GM12878 (cell line): ENCODE measurements at regions not wholly inside any gene's neighbourhood (a gene's known extent, or its start where the extent isn't known, plus 50 kb on each side); places are given as distances from the start of the nearest gene placed in this dataset.

Experiments used
- ATAC-seq: fragments of 200-7000 bp; cut with Tn5 transposase; 3 replicates; pipeline ENCODE4 v1.9.1; 2020; ENCODE audit warnings: mild to moderate bottlenecking, moderate library complexity
- BruUV-seq: library from RNA; stranded (reverse); fragments of 400-500 nt; replicated peaks from 2 replicates; lab custom pipeline; 2021; lab: Mats Ljungman, UMichigan
- CTCF ChIA-PET: fragments of 300-600 bp; sonication (Branson Sonifier 250); formaldehyde crosslinking; extraction: SDS; loops from one replicate; lab custom pipeline; 2021; ENCODE audit warnings: inconsistent platforms; lab: Yijun Ruan, JAX
- POLR2A ChIA-PET: fragments of 350-600 bp; formaldehyde crosslinking; extraction: SDS; loops from one replicate; lab custom pipeline; 2021; ENCODE audit warnings: inconsistent platforms; lab: Charles Lee
- RAD21 ChIA-PET: fragments of 300-600 bp; sonication (Branson Sonifier 250); formaldehyde crosslinking; loops from one replicate; lab custom pipeline; 2023; ENCODE audit warnings: antibody characterized with exemption; ENCODE audit not compliant: unreplicated experiment; lab: Charles Lee
- SMC1A ChIA-PET: fragments of 300-600 bp; sonication (Branson Sonifier 250); formaldehyde crosslinking; loops from one replicate; lab custom pipeline; 2023; ENCODE audit not compliant: unreplicated experiment, uncharacterized antibody; lab: Charles Lee
- DNase-seq: peaks from one replicate; pipeline ENCODE4 v3.0.0-alpha.2; 2011; ENCODE audit warnings: low read depth, low spot score
- FAIRE-seq: peaks from 3 replicates; lab custom pipeline; 2011; peaks lifted over from hg19 to GRCh38; lab: Jason Lieb, UNC
- H2AFZ ChIP-seq: 2 replicates; pipeline ENCODE4 v1.6.0; 2011; ENCODE audit warnings: low read depth, low read length, control low read depth; ENCODE audit not compliant: control insufficient read depth
- H3K27ac ChIP-seq: 2 replicates; pipeline ENCODE4 v1.5.1; 2011; ENCODE audit warnings: control low read depth; ENCODE audit not compliant: control insufficient read depth, insufficient read depth
- H3K27me3 ChIP-seq, 2 experiments: replicated peaks in 1 of 2; 2 replicates each; pipeline versions ENCODE4 v1.6.0 to v1.6.1; 2011; ENCODE audit warnings: low read length in 1 of 2; ENCODE audit not compliant: control insufficient read depth in 2 of 2, insufficient read depth in 2 of 2
- H3K36me3 ChIP-seq, 2 experiments: 2 replicates each; pipeline ENCODE4 v1.5.1; 2011; ENCODE audit warnings: low read length in 1 of 2; ENCODE audit not compliant: control insufficient read depth in 2 of 2, insufficient read depth in 2 of 2
- H3K4me1 ChIP-seq: 2 replicates; pipeline ENCODE4 v1.6.1; 2011; ENCODE audit warnings: mild to moderate bottlenecking, low read length, moderate library complexity, mixed read lengths; ENCODE audit not compliant: control insufficient read depth, insufficient read depth
- H3K4me2 ChIP-seq: 2 replicates; pipeline ENCODE4 v1.6.0; 2011; ENCODE audit warnings: control low read depth; ENCODE audit not compliant: control insufficient read depth, insufficient read depth
- H3K4me3 ChIP-seq: fragments of 200-600 bp; sonication (generic); 2 replicates; pipeline ENCODE4 v1.5.1; 2016
- H3K79me2 ChIP-seq: 2 replicates; pipeline ENCODE4 v1.6.0; 2011; ENCODE audit warnings: low read length; ENCODE audit not compliant: control insufficient read depth, insufficient read depth
- H3K9ac ChIP-seq: 2 replicates; pipeline ENCODE4 v1.8.0; 2011; ENCODE audit warnings: low read length, control low read depth, mixed read lengths; ENCODE audit not compliant: control insufficient read depth, insufficient read depth
- H3K9me3 ChIP-seq: replicated peaks from 3 replicates; pipeline ENCODE4 v1.5.1; 2011; ENCODE audit warnings: mild to moderate bottlenecking, low read length; ENCODE audit not compliant: control insufficient read depth, insufficient read depth
- H4K20me1 ChIP-seq: 2 replicates; pipeline ENCODE4 v1.6.0; 2011; ENCODE audit not compliant: control insufficient read depth, insufficient read depth
- ASH2L ChIP-seq: fragments of 300-600, 200-600 bp; sonication (generic); IDR thresholded peaks from 2 replicates; pipeline ENCODE4 v1.6.1; 2017; ENCODE audit warnings: low read depth, mild to moderate bottlenecking, borderline replicate concordance
- ATF2 ChIP-seq: IDR thresholded peaks from 2 replicates; pipeline ENCODE4 v1.6.1; 2012; ENCODE audit warnings: low read length, inconsistent platforms
- ATF7 ChIP-seq: fragments of 450-650 bp; IDR thresholded peaks from 2 replicates; pipeline ENCODE4 v1.6.1; 2016; ENCODE audit warnings: low read depth, mild to moderate bottlenecking
- CBX3 ChIP-seq: fragments of 200-600 bp; sonication (generic); IDR thresholded peaks from 2 replicates; pipeline ENCODE4 v1.6.1; 2016; ENCODE audit warnings: low read depth, borderline replicate concordance
- E2F8 ChIP-seq: fragments of 450-650 bp; IDR thresholded peaks from 2 replicates; pipeline ENCODE4 v1.6.1; 2018; ENCODE audit warnings: mild to moderate bottlenecking, low read depth, moderate library complexity; ENCODE audit not compliant: partially characterized antibody
- JUND ChIP-seq: IDR thresholded peaks from 2 replicates; pipeline ENCODE4 v1.6.1; 2012; ENCODE audit warnings: low read depth, mild to moderate bottlenecking, low read length, improper control_type of control experiment, moderate library complexity
- MTA3 ChIP-seq: IDR thresholded peaks from 2 replicates; pipeline ENCODE4 v1.6.1; 2012; ENCODE audit warnings: low read length, inconsistent platforms, borderline replicate concordance
- MXI1 ChIP-seq: fragments of 150-350 bp; IDR thresholded peaks from 2 replicates; pipeline ENCODE4 v1.6.1; 2011; ENCODE audit warnings: low read depth, mild to moderate bottlenecking, inconsistent platforms, low read length, improper control_type of control experiment
- NR2C1 ChIP-seq: fragments of 450-650 bp; IDR thresholded peaks from 2 replicates; pipeline ENCODE4 v1.6.1; 2017; ENCODE audit warnings: antibody characterized with exemption, mild to moderate bottlenecking, moderate library complexity
- NR2F1 ChIP-seq: fragments of 450-650 bp; conservative IDR thresholded peaks from 2 replicates; pipeline ENCODE4 v1.6.1; 2017; ENCODE audit warnings: mild to moderate bottlenecking
- PAX5 ChIP-seq: IDR thresholded peaks from 2 replicates; pipeline ENCODE4 v1.6.1; 2011; ENCODE audit warnings: low read depth, low read length, borderline replicate concordance
- POLR2AphosphoS2 ChIP-seq: IDR thresholded peaks from 2 replicates; pipeline ENCODE4 v1.6.1; 2011; ENCODE audit warnings: low read depth, mild to moderate bottlenecking, low read length, improper control_type of control experiment, moderate library complexity
- POLR2AphosphoS5 ChIP-seq: IDR thresholded peaks from 2 replicates; pipeline ENCODE4 v1.6.1; 2011; ENCODE audit warnings: mild to moderate bottlenecking, low read length, inconsistent platforms
- SMAD5 ChIP-seq: IDR thresholded peaks from 2 replicates; pipeline ENCODE4 v1.6.1; 2016; ENCODE audit warnings: antibody characterized with exemption, low read depth
- SP1 ChIP-seq: IDR thresholded peaks from one replicate; pipeline ENCODE4 v1.6.1; 2011; ENCODE audit warnings: low read depth, low read length
- ZNF622 ChIP-seq: fragments of 450-650 bp; IDR thresholded peaks from 2 replicates; pipeline ENCODE4 v1.6.1; 2017; ENCODE audit warnings: mild to moderate bottlenecking, inconsistent platforms
- ZSCAN29 ChIP-seq: fragments of 450-650 bp; IDR thresholded peaks from 2 replicates; pipeline ENCODE4 v1.6.1; 2017; ENCODE audit warnings: mild to moderate bottlenecking, moderate library complexity
- whole genome bisulfite sequencing: methylation state at CpG from one replicate; pipeline ENCODE4 v1.1.6; 2016; ENCODE audit warnings: low lambda C conversion rate; ENCODE audit not compliant: insufficient replicate concordance, insufficient coverage; ENCODE audit errors: missing lambda C conversion rate; 5-methylcytosine and 5-hydroxymethylcytosine counted together
- in situ Hi-C: fragments of 300-500 bp; cut with MboI; formaldehyde crosslinking; loops from 9 replicates; pipeline ENCODE4 v1.14.3; 2018; ENCODE audit warnings: mixed read lengths
- intact Hi-C: fragments of 100-400 bp; cut with micrococcal nuclease; formaldehyde crosslinking; loops from one replicate; pipeline ENCODE4 v1.14.2; 2022; ENCODE audit not compliant: unreplicated experiment
- TF ChIP-seq, protein P1 (sequence below): fragments of 450-650 bp; IDR thresholded peaks from 2 replicates; pipeline ENCODE4 v1.6.1; 2016; ENCODE audit warnings: mild to moderate bottlenecking
- TF ChIP-seq, protein P2 (sequence below): IDR thresholded peaks from 2 replicates; pipeline ENCODE4 v1.6.1; 2011; ENCODE audit warnings: low read depth, mild to moderate bottlenecking, low read length, moderate library complexity, borderline replicate concordance; ENCODE audit errors: extremely low read depth

- no peak overlapping the region for H3K9ac ChIP-seq
- in situ Hi-C loops (no loop called here), intact Hi-C loops (no loop called here)
- DNase-seq (no peak), FAIRE-seq (no peak), ATAC-seq (no peak)
- no peak overlapping the region for H2AFZ ChIP-seq
- no peak overlapping the region for H3K4me2 ChIP-seq
- H3K9me3 ChIP-seq: no peaks in the 10 kb centered on the region
- H3K4me1 ChIP-seq: no peaks in the 10 kb centered on the region
- ChIA-PET RAD21 (no interaction called here), SMC1A (interaction anchor here (0.6 kb wide), 1 partner anchor 103 kb away, joined by 3 read pairs; no protein-coding TSS in a partner anchor), CTCF (no interaction called here), POLR2A (no interaction called here)
- no peak overlapping the region for H3K27ac ChIP-seq
- no TSS peak for BruUV-seq
- H3K79me2 ChIP-seq: no peaks in the 10 kb centered on the region
- H3K4me3 ChIP-seq: no peak overlapping the region
- TF ChIP-seq, protein P1, sequence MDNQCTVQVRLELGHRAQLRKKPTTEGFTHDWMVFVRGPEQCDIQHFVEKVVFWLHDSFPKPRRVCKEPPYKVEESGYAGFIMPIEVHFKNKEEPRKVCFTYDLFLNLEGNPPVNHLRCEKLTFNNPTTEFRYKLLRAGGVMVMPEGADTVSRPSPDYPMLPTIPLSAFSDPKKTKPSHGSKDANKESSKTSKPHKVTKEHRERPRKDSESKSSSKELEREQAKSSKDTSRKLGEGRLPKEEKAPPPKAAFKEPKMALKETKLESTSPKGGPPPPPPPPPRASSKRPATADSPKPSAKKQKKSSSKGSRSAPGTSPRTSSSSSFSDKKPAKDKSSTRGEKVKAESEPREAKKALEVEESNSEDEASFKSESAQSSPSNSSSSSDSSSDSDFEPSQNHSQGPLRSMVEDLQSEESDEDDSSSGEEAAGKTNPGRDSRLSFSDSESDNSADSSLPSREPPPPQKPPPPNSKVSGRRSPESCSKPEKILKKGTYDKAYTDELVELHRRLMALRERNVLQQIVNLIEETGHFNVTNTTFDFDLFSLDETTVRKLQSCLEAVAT: no peak
- TF ChIP-seq POLR2AphosphoS5: no peak
- TF ChIP-seq ATF7: no peak
- no peak for TF ChIP-seq JUND
- no peak for TF ChIP-seq ZNF622
- no peak for TF ChIP-seq E2F8
- TF ChIP-seq ATF2: no peak
- TF ChIP-seq SP1: no peak
- no peak for TF ChIP-seq POLR2AphosphoS2
- no peak for TF ChIP-seq MTA3
- TF ChIP-seq, protein P2, sequence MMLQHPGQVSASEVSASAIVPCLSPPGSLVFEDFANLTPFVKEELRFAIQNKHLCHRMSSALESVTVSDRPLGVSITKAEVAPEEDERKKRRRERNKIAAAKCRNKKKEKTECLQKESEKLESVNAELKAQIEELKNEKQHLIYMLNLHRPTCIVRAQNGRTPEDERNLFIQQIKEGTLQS: no peak
- TF ChIP-seq SMAD5: no peak
- no peak for TF ChIP-seq PAX5
- no peak for TF ChIP-seq ZSCAN29
- TF ChIP-seq NR2C1: no peak
- TF ChIP-seq NR2F1: no peak
- TF ChIP-seq ASH2L: no peak
- no peak for TF ChIP-seq CBX3
- no peak for TF ChIP-seq MXI1
- H4K20me1 ChIP-seq: no peaks in the 10 kb centered on the region
- no peaks in the 10 kb centered on the region for H3K36me3 ChIP-seq
- H3K27me3 ChIP-seq: no peaks in the 10 kb centered on the region
- 23% methylated on average over 1 of the region's 1 CpG for WGBS
Measured at GRCh38 chr12:70190262-70191010, 52.8 kb upstream of the CNOT2 start.
